Adipocyte (in vitro differentiated cells): ENCODE measurements at regions not wholly inside any gene's neighbourhood (a gene's known extent, or its start where the extent isn't known, plus 50 kb on each side); places are given as distances from the start of the nearest gene placed in this dataset.
A peak's percentile ranks its signal among the peaks of the same experiment; 100 is the strongest.

Experiments used
- DNase-seq: peaks from one replicate; pipeline ENCODE4 v3.0.0-alpha.2; 2015; ENCODE audit warnings: low read depth
- H3K27me3 ChIP-seq: replicated peaks from 2 replicates; pipeline ENCODE4 v1.7.0; 2013; ENCODE audit warnings: mild to moderate bottlenecking, low read length, moderate library complexity; ENCODE audit not compliant: control insufficient read depth, insufficient read depth
- H3K36me3 ChIP-seq: 2 replicates; pipeline ENCODE4 v1.7.0; 2013; ENCODE audit warnings: low read length, mild to moderate bottlenecking, moderate library complexity; ENCODE audit not compliant: control insufficient read depth, insufficient read depth, severe bottlenecking
- H3K4me1 ChIP-seq: 2 replicates; pipeline ENCODE4 v1.7.0; 2013; ENCODE audit warnings: mild to moderate bottlenecking, low read length, moderate library complexity; ENCODE audit not compliant: control insufficient read depth, insufficient read depth
- H3K4me3 ChIP-seq: 2 replicates; pipeline ENCODE4 v1.7.0; 2013; ENCODE audit warnings: mild to moderate bottlenecking, low read length, moderate library complexity
- H3K9ac ChIP-seq: 2 replicates; pipeline ENCODE4 v1.7.0; 2013; ENCODE audit warnings: mild to moderate bottlenecking, low read length, moderate library complexity
- H3K9me3 ChIP-seq: 2 replicates; pipeline ENCODE4 v1.7.0; 2013; ENCODE audit warnings: mild to moderate bottlenecking, low read length, moderate library complexity; ENCODE audit not compliant: control insufficient read depth

GRCh38 chr10:47130491-47130890, 169.5 kb upstream of the GDF10 start:
- no peak overlapping the region for H3K9ac ChIP-seq

DNA sequence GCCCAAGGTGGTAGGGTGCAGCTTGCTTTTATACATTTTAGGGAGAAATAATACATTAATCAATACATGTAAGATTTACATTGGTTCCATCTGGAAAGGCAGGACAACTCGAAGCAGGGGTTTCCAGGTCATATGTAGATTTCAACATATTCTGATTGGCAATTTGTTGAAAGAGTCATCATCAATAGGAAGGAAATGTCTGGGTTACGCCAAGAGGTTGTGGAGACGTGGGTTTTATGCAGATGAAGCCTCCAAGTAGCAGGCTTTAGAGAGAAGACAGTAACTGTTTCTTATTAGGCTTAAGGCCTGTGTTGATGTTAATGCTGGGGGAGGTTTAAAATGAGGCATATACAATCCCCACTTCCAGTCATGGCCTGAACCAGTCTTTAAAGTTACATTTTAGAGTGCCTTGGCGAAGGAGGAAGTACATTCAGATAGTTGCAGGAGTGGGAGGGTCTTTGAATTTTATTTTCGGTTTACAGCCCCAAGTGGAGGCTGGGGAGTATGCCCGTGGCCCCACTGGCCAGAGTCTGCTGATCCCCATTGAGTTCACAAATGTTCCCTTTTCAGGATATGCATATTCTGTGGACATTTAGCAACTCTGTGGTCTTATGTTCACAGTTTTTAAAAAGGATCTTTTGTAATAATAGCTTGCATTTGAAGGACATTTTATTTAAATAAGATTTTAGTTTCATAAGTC, 166.0 kb upstream of the GDF10 start:
- Histone ChIP-seq H3K27me3 (no peaks in the 10 kb centered on the region), H3K9ac (no peak overlapping the region), H3K36me3 (no peaks in the 10 kb centered on the region), H3K9me3 (no peaks in the 10 kb centered on the region), H3K4me3 (no peak overlapping the region), H3K4me1 (peaks cover 24% of the 10 kb centered on the region)
- no peak for DNase-seq

More at GRCh38 chr10:47130491-47130890, 169.5 kb upstream of the GDF10 start:
- Histone ChIP-seq H3K27me3 (no peaks in the 10 kb centered on the region), H3K9me3 (no peaks in the 10 kb centered on the region), H3K4me1 (no peaks in the 10 kb centered on the region), H3K36me3 (no peaks in the 10 kb centered on the region), H3K4me3 (no peak overlapping the region)
- no peak for DNase-seq

DNA sequence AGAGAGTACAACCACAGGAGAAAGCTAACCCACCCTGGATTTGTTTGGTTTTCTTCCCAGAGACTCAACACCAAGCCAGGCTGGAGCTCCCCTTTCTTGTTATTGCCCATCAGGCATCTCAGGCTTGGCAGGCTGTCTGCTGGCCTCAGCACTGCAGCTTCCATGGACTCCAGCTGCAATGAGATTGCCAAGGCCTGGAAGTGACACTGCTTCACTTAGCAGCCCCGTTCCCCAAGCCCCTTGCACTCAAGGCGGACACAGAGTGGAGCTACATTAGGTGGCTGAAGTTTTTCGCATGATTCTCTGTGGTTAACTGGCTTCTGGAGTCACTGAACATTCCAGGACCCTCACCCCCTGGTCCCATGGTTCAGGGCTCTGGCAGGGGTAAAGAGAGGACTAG, 163.1 kb upstream of the GDF10 start:
- Histone ChIP-seq H3K27me3 (no peaks in the 10 kb centered on the region), H3K36me3 (no peaks in the 10 kb centered on the region), H3K4me3 (peak overlapping the region; percentile 65), H3K4me1 (peaks cover 28% of the 10 kb centered on the region), H3K9me3 (no peaks in the 10 kb centered on the region), H3K9ac (peak overlapping the region; percentile 63)
- peak; percentile 19 for DNase-seq

GRCh38 chr10:47137311-47137851, 162.6 kb upstream of the GDF10 start:
- no peaks in the 10 kb centered on the region for H3K9me3 ChIP-seq
- H3K4me1 ChIP-seq, result peaks cover 28% of the 10 kb centered on the region
- no peaks in the 10 kb centered on the region for H3K27me3 ChIP-seq
- no peaks in the 10 kb centered on the region for H3K36me3 ChIP-seq
- H3K4me3 ChIP-seq, result peak overlapping the region; percentile 65
- peak; percentile 88 for DNase-seq
- H3K9ac ChIP-seq, result peak overlapping the region; percentile 65

DNA sequence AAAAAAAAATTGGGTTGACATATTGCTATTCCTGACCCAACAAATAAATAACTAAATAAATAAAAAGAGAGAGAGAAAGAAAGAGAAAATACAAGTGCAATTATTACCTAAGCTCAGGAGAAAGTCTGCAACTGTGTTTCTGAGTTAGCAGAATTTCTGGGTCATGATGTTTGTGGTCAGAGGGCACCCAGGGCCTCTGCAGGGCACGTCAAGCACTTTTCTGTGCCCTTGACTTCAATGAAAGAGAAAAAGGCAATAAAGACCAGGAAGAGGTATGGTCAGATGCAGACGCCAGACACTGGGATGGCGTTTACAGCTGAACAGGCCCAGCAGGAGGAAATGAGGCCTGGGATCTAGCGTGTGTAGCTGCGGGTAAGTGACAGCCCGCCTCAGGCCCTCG, 160.9 kb upstream of the GDF10 start:
- Histone ChIP-seq H3K4me3 (peak overlapping the region; percentile 65), H3K36me3 (no peaks in the 10 kb centered on the region), H3K9ac (no peak overlapping the region), H3K4me1 (peaks cover 28% of the 10 kb centered on the region), H3K9me3 (no peaks in the 10 kb centered on the region), H3K27me3 (no peaks in the 10 kb centered on the region)
- DNase-seq, result no peak

DNA sequence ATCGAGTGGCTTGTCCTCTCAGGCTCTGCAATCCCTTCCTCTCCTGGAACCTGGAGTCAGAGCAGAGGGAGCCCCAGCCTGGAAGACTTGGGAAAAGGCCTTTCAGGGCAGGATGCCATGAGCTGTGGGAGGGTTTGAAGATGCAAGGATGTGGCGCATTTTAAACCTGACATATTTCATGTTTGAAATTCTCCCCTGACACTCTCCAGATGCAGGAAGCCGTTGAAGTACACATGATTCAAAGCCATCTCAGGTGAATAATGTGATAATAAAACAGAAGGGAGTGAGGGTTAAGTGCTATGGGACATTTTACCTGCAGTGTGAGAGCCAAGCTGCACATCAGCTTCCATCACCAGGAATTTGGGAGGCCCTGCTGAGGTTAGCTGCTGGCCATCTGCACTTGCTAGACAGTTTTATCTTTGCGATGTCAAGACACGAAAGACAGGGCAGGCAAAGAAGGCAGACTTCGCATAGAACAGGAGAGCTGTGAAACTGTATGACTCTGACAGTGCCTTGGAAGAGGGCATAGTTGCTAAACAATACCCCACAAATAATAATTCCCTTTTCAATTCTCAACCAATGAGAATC, 159.1 kb upstream of the GDF10 start:
- peaks cover 28% of the 10 kb centered on the region for H3K4me1 ChIP-seq
- no peaks in the 10 kb centered on the region for H3K9me3 ChIP-seq
- H3K27me3 ChIP-seq, result no peaks in the 10 kb centered on the region
- no peak for DNase-seq
- H3K4me3 ChIP-seq, result no peak overlapping the region
- no peaks in the 10 kb centered on the region for H3K36me3 ChIP-seq
- no peak overlapping the region for H3K9ac ChIP-seq

- no peaks in the 10 kb centered on the region for H3K27me3 ChIP-seq
- H3K9me3 ChIP-seq, result no peaks in the 10 kb centered on the region
- H3K9ac ChIP-seq, result no peak overlapping the region
- peaks cover 26% of the 10 kb centered on the region for H3K4me1 ChIP-seq
- H3K36me3 ChIP-seq, result no peaks in the 10 kb centered on the region
- no peak for DNase-seq
- no peak overlapping the region for H3K4me3 ChIP-seq
These were observed 158.6 kb upstream of the GDF10 start for GRCh38 chr10:47141349-47141748.

DNA sequence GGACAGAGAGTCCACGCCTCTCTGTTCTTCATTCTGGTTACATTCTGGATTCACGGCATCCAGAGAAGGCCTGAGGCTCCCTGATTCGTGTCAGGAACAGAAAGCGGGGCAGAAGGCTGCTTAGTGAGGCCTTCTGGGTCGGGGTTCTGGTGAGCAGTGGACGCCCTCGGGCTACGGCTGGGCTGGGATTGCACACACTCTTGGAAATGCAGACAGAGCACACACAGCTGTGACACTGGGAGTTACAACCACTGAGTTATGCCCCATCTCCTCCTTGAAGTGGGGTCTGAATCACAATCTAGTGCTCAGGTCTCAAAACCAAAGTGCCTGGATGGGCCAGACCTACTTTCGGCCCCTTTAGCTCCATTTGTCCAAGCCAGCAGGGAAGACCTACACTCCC, 156.9 kb upstream of the GDF10 start:
- H3K4me3 ChIP-seq, result no peak overlapping the region
- DNase-seq, result no peak

GRCh38 chr10:47143473-47143872, 156.5 kb upstream of the GDF10 start:
- Histone ChIP-seq H3K4me3 (no peak overlapping the region), H3K9me3 (no peaks in the 10 kb centered on the region), H3K4me1 (peaks cover 14% of the 10 kb centered on the region), H3K27me3 (no peaks in the 10 kb centered on the region), H3K36me3 (no peaks in the 10 kb centered on the region), H3K9ac (no peak overlapping the region)
- no peak for DNase-seq

More for the DNA sequence above, 156.9 kb upstream of the GDF10 start:
- Histone ChIP-seq H3K36me3 (no peaks in the 10 kb centered on the region), H3K4me1 (peaks cover 16% of the 10 kb centered on the region), H3K9ac (no peak overlapping the region), H3K27me3 (no peaks in the 10 kb centered on the region), H3K9me3 (no peaks in the 10 kb centered on the region)

- Histone ChIP-seq H3K36me3 (no peaks in the 10 kb centered on the region), H3K27me3 (no peaks in the 10 kb centered on the region), H3K4me1 (peaks cover 7% of the 10 kb centered on the region), H3K9ac (no peak overlapping the region), H3K4me3 (no peak overlapping the region), H3K9me3 (no peaks in the 10 kb centered on the region)
- no peak for DNase-seq
These were observed 155.5 kb upstream of the GDF10 start for GRCh38 chr10:47144525-47144924.

DNA sequence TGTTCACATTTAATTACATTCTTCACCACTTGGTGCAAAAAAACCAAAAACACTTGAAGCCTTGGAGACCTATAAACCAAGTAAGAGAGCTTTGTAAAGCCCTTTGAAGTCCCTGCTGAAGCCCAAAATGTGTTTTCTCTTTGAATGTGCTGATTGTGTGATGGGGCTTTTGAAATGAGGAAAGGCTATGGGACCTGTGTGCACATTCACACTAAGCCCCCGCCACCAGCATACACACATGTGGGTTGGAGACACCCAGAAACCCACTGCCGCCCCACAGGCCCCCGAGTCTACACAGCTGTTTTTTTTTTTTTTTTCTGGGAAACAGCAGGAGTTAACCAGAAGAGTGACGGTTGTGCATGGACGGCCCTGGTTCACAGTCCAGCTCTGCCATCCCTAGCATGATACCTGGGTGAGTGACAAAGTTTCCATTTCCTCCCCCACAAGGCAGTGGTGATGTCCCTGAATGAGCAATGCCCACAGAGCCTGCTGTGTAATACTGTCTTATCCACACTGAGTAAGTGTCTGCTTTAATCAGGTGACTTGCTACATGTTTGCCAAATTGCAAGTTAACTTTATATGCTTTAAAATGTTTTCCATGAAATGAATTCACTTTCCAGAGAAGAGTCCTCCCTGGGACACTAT, 154.6 kb upstream of the GDF10 start:
- H3K4me3 ChIP-seq, result no peak overlapping the region
- no peaks in the 10 kb centered on the region for H3K27me3 ChIP-seq
- H3K4me1 ChIP-seq, result peaks cover 7% of the 10 kb centered on the region
- H3K9me3 ChIP-seq, result no peaks in the 10 kb centered on the region
- DNase-seq, result no peak
- H3K9ac ChIP-seq, result no peak overlapping the region
- H3K36me3 ChIP-seq, result no peaks in the 10 kb centered on the region
